Gastrocnemius medialis (tissue), 4 donors: ENCODE measurements at regions not wholly inside any gene's neighbourhood (a gene's known extent, or its start where the extent isn't known, plus 50 kb on each side); places are given as distances from the start of the nearest gene placed in this dataset.

Source experiments
- CTCF ChIP-seq, 5 experiments: fragments of 450-650 bp in 3 of 5; fragments of 200-600 bp in 2 of 5; sonication (generic) in 2 of 5; IDR thresholded peaks in 4 of 5; conservative IDR thresholded peaks in 1 of 5; 1 replicate in 4 of 5; 2 replicates in 1 of 5; pipeline ENCODE4 v1.5.1; 2016 to 2019; ENCODE audit warnings: antibody characterized with exemption in 5 of 5, mild to moderate bottlenecking in 3 of 5, moderate library complexity in 3 of 5
- POLR2A ChIP-seq, 2 donors: fragments of 450-650 bp; IDR thresholded peaks; one replicate each; pipeline ENCODE4 v1.6.1; 2017; ENCODE audit warnings: antibody characterized with exemption in 2 of 2, mild to moderate bottlenecking in 2 of 2, moderate library complexity in 2 of 2

GRCh38 chr15:54854667-54855066, 342.1 kb downstream of the RSL24D1 start:
- no peak for TF ChIP-seq CTCF (IDR thresholded peaks at IDR 0.05 in 4 of 5, conservative IDR thresholded peaks at IDR 0.05 in 1 of 5)
- TF ChIP-seq POLR2A (IDR thresholded peaks at IDR 0.05): no peak
